ENCODE measurements at regions not wholly inside any gene's neighbourhood (a gene's known extent, or its start where the extent isn't known, plus 50 kb on each side); places are given as distances from the start of the nearest gene placed in this dataset.

GRCh38 chr4:123936621-123937043 lies 540.0 kb downstream of the SPRY1 start:
- TF ChIP-seq CTCF (conservative IDR thresholded peaks at IDR 0.05; ENCODE audit: low read length) (no peak), EZH2phosphoT487 (IDR thresholded peaks at IDR 0.05; ENCODE audit: borderline replicate concordance, low read depth, low read length) (no peak)

Measured in OCI-LY7 (cell line).